ENCODE measurements at regions not wholly inside any gene's neighbourhood (a gene's known extent, or its start where the extent isn't known, plus 50 kb on each side); places are given as distances from the start of the nearest gene placed in this dataset.
"Not testable (repeated sequence)": the region's sequence is repeated elsewhere in the genome, so short reads cannot be mapped to it uniquely, and the experiment has no call there.

- CTCF ChIA-PET, result interaction anchor here (1.0 to 1.7 kb wide), 2 partner anchors 12 to 17 kb away, joined by 3 to 4 read pairs; no protein-coding TSS in a partner anchor
- no peak for TF ChIP-seq CTCF (IDR thresholded peaks at IDR 0.05; ENCODE audit: insufficient read depth, low read length, missing control alignments)
- POLR2A ChIA-PET, result interaction anchor here (0.8 kb wide), 1 partner anchor 973 kb away, joined by 3 read pairs; no protein-coding TSS in a partner anchor
- no peak overlapping the region for H3K4me3 ChIP-seq (ENCODE audit: low read depth, low read length)
- no peak for DNase-seq (ENCODE audit: low read depth, low spot score)
These were observed 62.8 kb upstream of the LAPTM4A start for GRCh38 chr2:20113986-20114938.

- H3K4me3 ChIP-seq (ENCODE audit: low read depth, low read length), result no peak overlapping the region
- no peak for TF ChIP-seq CTCF (IDR thresholded peaks at IDR 0.05; ENCODE audit: insufficient read depth, low read length, missing control alignments)
- no peak for DNase-seq (ENCODE audit: low read depth, low spot score)
- ChIA-PET POLR2A (no interaction called here), CTCF (interaction anchor here (1.0 to 1.3 kb wide), 2 partner anchors 16 to 96 kb away, joined by 3 read pairs; no protein-coding TSS in a partner anchor)
These were observed 61.8 kb upstream of the LAPTM4A start for GRCh38 chr2:20113004-20113796.

GRCh38 chr2:20112361-20112760 lies 60.9 kb upstream of the LAPTM4A start:
- POLR2A ChIA-PET, result interaction anchor here (1.0 kb wide), 1 partner anchor 55 kb away, joined by 5 read pairs; no protein-coding TSS in a partner anchor
- CTCF ChIA-PET, result interaction anchor here (1.0 to 2.1 kb wide), 6 partner anchors 9 to 179 kb away, joined by 3 to 7 read pairs (median 4); no protein-coding TSS in a partner anchor
- H3K4me3 ChIP-seq (ENCODE audit: low read depth, low read length); DNase-seq (ENCODE audit: low read depth, low spot score): not testable (repeated sequence)

- ChIA-PET POLR2A (interaction anchor here (1.0 kb wide), 1 partner anchor 55 kb away, joined by 5 read pairs; no protein-coding TSS in a partner anchor), CTCF (interaction anchor here (1.0 to 4.0 kb wide), 7 partner anchors 8 to 180 kb away, joined by 3 to 30 read pairs (median 5); no protein-coding TSS in a partner anchor)
- TF ChIP-seq CTCF (IDR thresholded peaks at IDR 0.05; ENCODE audit: insufficient read depth, low read length, missing control alignments), result no peak
- DNase-seq (ENCODE audit: low read depth, low spot score), result no peak
- no peak overlapping the region for H3K4me3 ChIP-seq (ENCODE audit: low read depth, low read length)
These were observed 60.1 kb upstream of the LAPTM4A start for GRCh38 chr2:20111311-20112131.

GRCh38 chr2:20110876-20111275 lies 59.4 kb upstream of the LAPTM4A start:
- ChIA-PET POLR2A (no interaction called here), CTCF (interaction anchor here (1.3 to 4.0 kb wide), 5 partner anchors 11 to 180 kb away, joined by 3 to 30 read pairs (median 5); no protein-coding TSS in a partner anchor)
- TF ChIP-seq CTCF (IDR thresholded peaks at IDR 0.05; ENCODE audit: insufficient read depth, low read length, missing control alignments), result no peak
- DNase-seq (ENCODE audit: low read depth, low spot score), result no peak
- H3K4me3 ChIP-seq (ENCODE audit: low read depth, low read length), result no peak overlapping the region

- no peak for DNase-seq (ENCODE audit: low read depth, low spot score)
- TF ChIP-seq CTCF (IDR thresholded peaks at IDR 0.05; ENCODE audit: insufficient read depth, low read length, missing control alignments), result no peak
- ChIA-PET POLR2A (no interaction called here), CTCF (interaction anchor here (1.2 to 4.0 kb wide), 5 partner anchors 10 to 155 kb away, joined by 3 to 30 read pairs (median 5); no protein-coding TSS in a partner anchor)
- no peak overlapping the region for H3K4me3 ChIP-seq (ENCODE audit: low read depth, low read length)
These were observed 59.0 kb upstream of the LAPTM4A start for GRCh38 chr2:20110383-20110782.

Measured in AG04449 (cell line).